HT-29 (cell line): ENCODE measurements at regions not wholly inside any gene's neighbourhood (a gene's known extent, or its start where the extent isn't known, plus 50 kb on each side); places are given as distances from the start of the nearest gene placed in this dataset.

Source experiments
- DNase-seq: peaks from one replicate; pipeline ENCODE4 v3.0.0-alpha.2; 2015; ENCODE audit warnings: low spot score

GRCh38 chr1:51025374-51025773 is 55.3 kb downstream of the CDKN2C start:
- DNase-seq: no peak

GRCh38 chr1:51032936-51033335 is 62.9 kb downstream of the CDKN2C start:
- peak; percentile 36 for DNase-seq

- DNase-seq: no peak
Measured at GRCh38 chr1:51044199-51044598, 57.8 kb upstream of the C1orf185 start.

- DNase-seq: peak; percentile 37
Measured at GRCh38 chr1:51044834-51045233, 57.2 kb upstream of the C1orf185 start.

GRCh38 chr1:51048021-51048420 is 54.0 kb upstream of the C1orf185 start:
- no peak for DNase-seq

GRCh38 chr1:51048670-51049069 is 53.4 kb upstream of the C1orf185 start:
- no peak for DNase-seq
